ENCODE measurements at regions not wholly inside any gene's neighbourhood (a gene's known extent, or its start where the extent isn't known, plus 50 kb on each side); places are given as distances from the start of the nearest gene placed in this dataset.

DNA sequence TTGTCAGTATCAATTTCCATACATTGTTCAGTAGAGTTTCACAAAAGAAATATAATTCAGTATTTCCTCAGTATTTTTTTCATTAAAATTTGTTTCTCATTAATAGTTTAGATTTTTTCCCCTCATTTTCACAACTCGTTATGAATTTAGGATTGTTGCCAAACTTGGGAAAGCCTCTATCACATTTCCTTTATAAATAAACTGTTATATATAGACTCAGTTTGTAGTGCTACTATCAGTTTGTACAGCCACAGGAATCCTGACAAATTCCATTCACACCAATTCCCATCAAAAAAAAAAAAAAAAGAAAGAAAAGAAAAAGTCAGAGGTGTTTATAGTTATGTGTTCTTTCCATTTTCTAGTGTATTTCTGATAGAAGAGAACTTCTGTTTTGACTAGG is 123.3 kb upstream of the DCC start:
- TF ChIP-seq, protein P1, sequence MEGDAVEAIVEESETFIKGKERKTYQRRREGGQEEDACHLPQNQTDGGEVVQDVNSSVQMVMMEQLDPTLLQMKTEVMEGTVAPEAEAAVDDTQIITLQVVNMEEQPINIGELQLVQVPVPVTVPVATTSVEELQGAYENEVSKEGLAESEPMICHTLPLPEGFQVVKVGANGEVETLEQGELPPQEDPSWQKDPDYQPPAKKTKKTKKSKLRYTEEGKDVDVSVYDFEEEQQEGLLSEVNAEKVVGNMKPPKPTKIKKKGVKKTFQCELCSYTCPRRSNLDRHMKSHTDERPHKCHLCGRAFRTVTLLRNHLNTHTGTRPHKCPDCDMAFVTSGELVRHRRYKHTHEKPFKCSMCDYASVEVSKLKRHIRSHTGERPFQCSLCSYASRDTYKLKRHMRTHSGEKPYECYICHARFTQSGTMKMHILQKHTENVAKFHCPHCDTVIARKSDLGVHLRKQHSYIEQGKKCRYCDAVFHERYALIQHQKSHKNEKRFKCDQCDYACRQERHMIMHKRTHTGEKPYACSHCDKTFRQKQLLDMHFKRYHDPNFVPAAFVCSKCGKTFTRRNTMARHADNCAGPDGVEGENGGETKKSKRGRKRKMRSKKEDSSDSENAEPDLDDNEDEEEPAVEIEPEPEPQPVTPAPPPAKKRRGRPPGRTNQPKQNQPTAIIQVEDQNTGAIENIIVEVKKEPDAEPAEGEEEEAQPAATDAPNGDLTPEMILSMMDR (conservative IDR thresholded peaks at IDR 0.05 in 1 of 2, IDR thresholded peaks at IDR 0.05 in 1 of 2; ENCODE audit: low read depth in 1 of 2, low read length in 2 of 2), result no peak
- no peak for TF ChIP-seq EZH2 (IDR thresholded peaks at IDR 0.05; ENCODE audit: low read length, missing control alignments)

Data from fibroblast of lung (primary cell).